CD14-positive monocyte (primary cell): ENCODE measurements at regions not wholly inside any gene's neighbourhood (a gene's known extent, or its start where the extent isn't known, plus 50 kb on each side); places are given as distances from the start of the nearest gene placed in this dataset.

Source experiments
- DNase-seq, 3 donors: peaks; one replicate each; pipeline ENCODE4 v3.0.0-alpha.2; 2011 to 2022
- H2AFZ ChIP-seq: 2 replicates; pipeline ENCODE4 v1.6.0; 2012; ENCODE audit warnings: mild to moderate bottlenecking, low read depth, low read length, inconsistent platforms; ENCODE audit not compliant: insufficient read depth, poor library complexity, severe bottlenecking
- H3K27ac ChIP-seq, 2 donors: 1 replicate in 1 of 2; 2 replicates in 1 of 2; pipeline ENCODE4 v1.5.1; 2012 to 2013; ENCODE audit warnings: low read length in 2 of 2, control low read depth in 1 of 2, inconsistent platforms in 1 of 2, low read depth in 1 of 2, mild to moderate bottlenecking in 1 of 2
- H3K27me3 ChIP-seq, 2 donors: one replicate each; pipeline versions ENCODE4 v1.6.0 to v1.6.1; 2011 to 2013; ENCODE audit warnings: low read length in 2 of 2; ENCODE audit not compliant: control insufficient read depth in 2 of 2, insufficient read depth in 2 of 2
- H3K36me3 ChIP-seq, 2 donors: replicated peaks in 1 of 2; 1 replicate in 1 of 2; 2 replicates in 1 of 2; pipeline versions ENCODE4 v1.5.1 to v1.6.1; 2012 to 2013; ENCODE audit warnings: low read length in 2 of 2, control low read depth in 1 of 2, inconsistent platforms in 1 of 2, mild to moderate bottlenecking in 1 of 2; ENCODE audit not compliant: insufficient read depth in 2 of 2, control insufficient read depth in 1 of 2
- H3K4me1 ChIP-seq, 2 donors: 1 replicate in 1 of 2; 2 replicates in 1 of 2; pipeline versions ENCODE4 v1.5.1 to v1.6.1; 2012 to 2013; ENCODE audit warnings: low read length in 2 of 2, control low read depth in 1 of 2, inconsistent platforms in 1 of 2, mild to moderate bottlenecking in 1 of 2, moderate library complexity in 1 of 2; ENCODE audit not compliant: insufficient read depth in 2 of 2, control insufficient read depth in 1 of 2
- H3K4me2 ChIP-seq: replicated peaks from 2 replicates; pipeline ENCODE3; 2012; ENCODE audit warnings: low read length, moderate library complexity, mild to moderate bottlenecking; ENCODE audit not compliant: poor library complexity, severe bottlenecking; ENCODE audit errors: extremely low read depth
- H3K4me3 ChIP-seq, 3 experiments: fragments of 200-600 bp in 1 of 3; sonication (generic) in 1 of 3; replicated peaks in 1 of 3; 1 replicate in 2 of 3; 2 replicates in 1 of 3; pipeline ENCODE4 v1.5.1; 2011 to 2013; ENCODE audit warnings: low read length in 3 of 3, mild to moderate bottlenecking in 3 of 3, control low read depth in 2 of 3, low read depth in 2 of 3, inconsistent platforms in 1 of 3, moderate library complexity in 1 of 3
- H3K79me2 ChIP-seq: 2 replicates; pipeline ENCODE4 v1.6.0; 2012; ENCODE audit warnings: mild to moderate bottlenecking, control low read depth, inconsistent platforms, low read length, moderate library complexity; ENCODE audit not compliant: insufficient read depth
- H3K9ac ChIP-seq: 2 replicates; pipeline ENCODE4 v1.6.0; 2017; ENCODE audit warnings: low read length, mild to moderate bottlenecking; ENCODE audit not compliant: insufficient read depth, poor library complexity, severe bottlenecking
- H3K9me3 ChIP-seq, 2 donors: replicated peaks in 1 of 2; 1 replicate in 1 of 2; 2 replicates in 1 of 2; pipeline versions ENCODE4 v1.5.1 to v1.6.1; 2012 to 2013; ENCODE audit warnings: low read length in 2 of 2, control low read depth in 1 of 2; ENCODE audit not compliant: control insufficient read depth in 1 of 2, insufficient read depth in 1 of 2
- H4K20me1 ChIP-seq: 2 replicates; pipeline ENCODE4 v1.6.0; 2012; ENCODE audit warnings: mild to moderate bottlenecking, low read length, control low read depth, moderate library complexity; ENCODE audit not compliant: insufficient read depth
- H3K27ac Mint-ChIP-seq, 7 donors: one replicate each; pipeline ENCODE4 v1.8.0; 2020; ENCODE audit warnings: mild to moderate bottlenecking in 7 of 7, mixed read lengths in 7 of 7, moderate library complexity in 6 of 7, inconsistent platforms in 2 of 7
- H3K27me3 Mint-ChIP-seq, 3 donors: one replicate each; pipeline ENCODE4 v1.8.0; 2021 to 2022; ENCODE audit warnings: low read depth in 3 of 3, mild to moderate bottlenecking in 3 of 3, mixed read lengths in 3 of 3, moderate library complexity in 3 of 3, inconsistent platforms in 1 of 3
- H3K36me3 Mint-ChIP-seq, 2 donors: one replicate each; pipeline ENCODE4 v1.8.0; 2020; ENCODE audit warnings: mixed read lengths in 2 of 2, inconsistent platforms in 1 of 2, mild to moderate bottlenecking in 1 of 2
- H3K4me1 Mint-ChIP-seq: one replicate; pipeline ENCODE4 v1.8.0; 2020; ENCODE audit warnings: mild to moderate bottlenecking, mixed read lengths
- H3K4me3 Mint-ChIP-seq, 2 donors: one replicate each; pipeline ENCODE4 v1.8.0; 2020; ENCODE audit warnings: mild to moderate bottlenecking in 2 of 2, mixed read lengths in 2 of 2, moderate library complexity in 1 of 2
- H3K9me3 Mint-ChIP-seq, 7 donors: one replicate each; pipeline ENCODE4 v1.8.0; 2020 to 2022; ENCODE audit warnings: mixed read lengths in 7 of 7, mild to moderate bottlenecking in 6 of 7, moderate library complexity in 6 of 7, inconsistent platforms in 2 of 7
- CTCF ChIP-seq: fragments of 200-600 bp; IDR thresholded peaks from one replicate; pipeline ENCODE4 v1.8.0; 2022; ENCODE audit warnings: antibody characterized with exemption, mild to moderate bottlenecking
- WGBS: methylation state at CpG from one replicate; pipeline ENCODE4 v1.1.5; 2013; ENCODE audit warnings: missing lambda C conversion rate; ENCODE audit not compliant: insufficient coverage; 5-methylcytosine and 5-hydroxymethylcytosine counted together
- intact Hi-C, 2 donors: fragments of 100-400 bp; cut with micrococcal nuclease; formaldehyde crosslinking; loops; one replicate each; pipeline versions ENCODE4 v1.15.0 to v1.15.1; 2023

- intact Hi-C loops, result no loop called here
- H3K27me3 Mint-ChIP-seq, result no peaks in the 10 kb centered on the region
- Histone ChIP-seq H2AFZ (no peak overlapping the region), H3K9ac (no peak overlapping the region), H3K36me3 (no peaks in the 10 kb centered on the region), H3K4me2 (no peak overlapping the region), H3K27ac (no peak overlapping the region), H3K4me3 (no peak overlapping the region), H3K79me2 (no peaks in the 10 kb centered on the region), H4K20me1 (no peaks in the 10 kb centered on the region), H3K9me3 (no peaks in the 10 kb centered on the region), H3K27me3 (no peaks in the 10 kb centered on the region), H3K4me1 (no peaks in the 10 kb centered on the region)
- H3K4me3 Mint-ChIP-seq, result no peak overlapping the region
- TF ChIP-seq CTCF, result no peak
- no peaks in the 10 kb centered on the region for H3K36me3 Mint-ChIP-seq
- no peak for DNase-seq
- H3K27ac Mint-ChIP-seq, result no peak overlapping the region
- 100% methylated on average over 2 of the region's 2 CpGs for WGBS
- H3K4me1 Mint-ChIP-seq, result no peaks in the 10 kb centered on the region
- H3K9me3 Mint-ChIP-seq, result no peaks in the 10 kb centered on the region
These were observed 198.4 kb upstream of the MEF2C start for GRCh38 chr5:89081360-89081759.

- Histone ChIP-seq H3K4me1 (no peaks in the 10 kb centered on the region), H3K36me3 (no peaks in the 10 kb centered on the region), H3K79me2 (no peaks in the 10 kb centered on the region), H2AFZ (no peak overlapping the region), H3K27ac (no peak overlapping the region), H3K9me3 (no peaks in the 10 kb centered on the region), H3K9ac (no peak overlapping the region), H3K4me2 (no peak overlapping the region), H3K27me3 (no peaks in the 10 kb centered on the region), H4K20me1 (no peaks in the 10 kb centered on the region), H3K4me3 (no peak overlapping the region)
- no peak overlapping the region for H3K27ac Mint-ChIP-seq
- no peak for DNase-seq
- WGBS, result no CpG with 5 or more reads among the region's 5 CpGs
- H3K4me1 Mint-ChIP-seq, result no peaks in the 10 kb centered on the region
- no peak overlapping the region for H3K4me3 Mint-ChIP-seq
- TF ChIP-seq CTCF, result no peak
- intact Hi-C loops, result no loop called here
- no peaks in the 10 kb centered on the region for H3K36me3 Mint-ChIP-seq
- H3K27me3 Mint-ChIP-seq, result no peaks in the 10 kb centered on the region
- H3K9me3 Mint-ChIP-seq, result no peaks in the 10 kb centered on the region
These were observed 197.6 kb upstream of the MEF2C start for GRCh38 chr5:89080467-89081116.
